C4-2B (cell line): ENCODE measurements at regions not wholly inside any gene's neighbourhood (a gene's known extent, or its start where the extent isn't known, plus 50 kb on each side); places are given as distances from the start of the nearest gene placed in this dataset.

ENCODE experiments used
- CTCF ChIP-seq: fragments of 450-650 bp; conservative IDR thresholded peaks from 2 replicates; pipeline ENCODE4 v1.5.1; 2017; ENCODE audit warnings: mild to moderate bottlenecking
- ZFX ChIP-seq: fragments of 450-650 bp; IDR thresholded peaks from 2 replicates; pipeline ENCODE4 v1.6.1; 2017

- peak; percentile 95 for TF ChIP-seq CTCF
- no peak for TF ChIP-seq ZFX
Observed at GRCh38 chr20:39874049-39874893, 814.8 kb downstream of the MAFB start.
